SK-N-SH (cell line): ENCODE measurements at regions not wholly inside any gene's neighbourhood (a gene's known extent, or its start where the extent isn't known, plus 50 kb on each side); places are given as distances from the start of the nearest gene placed in this dataset.

Experiments used
- EZH2phosphoT487 ChIP-seq: fragments of 200-600 bp; sonication (generic); IDR thresholded peaks from 2 replicates; pipeline ENCODE4 v1.6.1; 2017; ENCODE audit warnings: low read depth, mixed run types, mild to moderate bottlenecking, antibody characterized with exemption, moderate library complexity, borderline replicate concordance
- GABPA ChIP-seq: IDR thresholded peaks from 2 replicates; pipeline ENCODE4 v1.4.0; 2012; ENCODE audit warnings: low read depth, mild to moderate bottlenecking
- NFIC ChIP-seq: IDR thresholded peaks from 2 replicates; pipeline ENCODE4 v1.4.0; 2012; ENCODE audit warnings: borderline replicate concordance
- RAD21 ChIP-seq: IDR thresholded peaks from 2 replicates; pipeline ENCODE4 v1.6.1; 2012; ENCODE audit warnings: mild to moderate bottlenecking, low read length
- RCOR1 ChIP-seq: fragments of 150-350 bp; IDR thresholded peaks from 2 replicates; pipeline ENCODE4 v1.6.1; 2017; ENCODE audit warnings: antibody characterized with exemption, low read length
- TEAD4 ChIP-seq: IDR thresholded peaks from 2 replicates; pipeline ENCODE4 v1.4.0; 2012; ENCODE audit warnings: mild to moderate bottlenecking, borderline replicate concordance; ENCODE audit not compliant: insufficient read depth
- TF ChIP-seq, protein P1 (sequence below): fragments of 150-350 bp; IDR thresholded peaks from 2 replicates; pipeline ENCODE4 v1.6.1; 2017; ENCODE audit warnings: antibody characterized with exemption, low read length, low read depth, borderline replicate concordance
- TF ChIP-seq, protein P2 (sequence below): IDR thresholded peaks from 2 replicates; pipeline ENCODE4 v1.6.1; 2012; ENCODE audit warnings: mild to moderate bottlenecking, low read depth, low read length, moderate library complexity
- TF ChIP-seq, protein P3 (sequence below): IDR thresholded peaks from 2 replicates; pipeline ENCODE4 v1.4.0; 2012; ENCODE audit warnings: low read depth
- TF ChIP-seq, protein P4 (sequence below): fragments of 200-600 bp; sonication (generic); IDR thresholded peaks from 2 replicates; pipeline ENCODE4 v1.6.1; 2017; ENCODE audit warnings: antibody characterized with exemption, mild to moderate bottlenecking, moderate library complexity
- TF ChIP-seq, protein P5 (sequence below): IDR thresholded peaks from 2 replicates; pipeline ENCODE4; 2012

DNA sequence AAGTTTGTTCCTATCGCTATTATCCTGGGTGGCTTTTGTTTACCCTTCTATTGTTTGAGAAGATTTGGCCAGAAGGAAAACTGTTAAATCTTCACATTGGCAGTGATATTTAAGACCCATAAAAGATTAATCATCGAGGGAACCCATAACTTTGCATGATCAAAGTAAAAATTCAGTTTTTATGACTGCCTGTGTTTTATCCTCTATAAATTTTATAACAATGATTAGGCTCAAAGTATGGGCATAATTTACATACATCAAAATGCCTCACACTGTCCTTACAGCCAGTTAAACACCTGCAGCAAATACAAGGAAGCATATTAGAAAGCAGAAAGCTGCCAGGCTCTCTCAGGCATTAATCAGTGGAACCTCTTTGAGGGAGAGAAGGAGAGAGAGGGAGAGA is 289.1 kb downstream of the ICOS start:
- TF ChIP-seq, protein P1, sequence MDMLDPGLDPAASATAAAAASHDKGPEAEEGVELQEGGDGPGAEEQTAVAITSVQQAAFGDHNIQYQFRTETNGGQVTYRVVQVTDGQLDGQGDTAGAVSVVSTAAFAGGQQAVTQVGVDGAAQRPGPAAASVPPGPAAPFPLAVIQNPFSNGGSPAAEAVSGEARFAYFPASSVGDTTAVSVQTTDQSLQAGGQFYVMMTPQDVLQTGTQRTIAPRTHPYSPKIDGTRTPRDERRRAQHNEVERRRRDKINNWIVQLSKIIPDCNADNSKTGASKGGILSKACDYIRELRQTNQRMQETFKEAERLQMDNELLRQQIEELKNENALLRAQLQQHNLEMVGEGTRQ: no peak
- TF ChIP-seq, protein P2, sequence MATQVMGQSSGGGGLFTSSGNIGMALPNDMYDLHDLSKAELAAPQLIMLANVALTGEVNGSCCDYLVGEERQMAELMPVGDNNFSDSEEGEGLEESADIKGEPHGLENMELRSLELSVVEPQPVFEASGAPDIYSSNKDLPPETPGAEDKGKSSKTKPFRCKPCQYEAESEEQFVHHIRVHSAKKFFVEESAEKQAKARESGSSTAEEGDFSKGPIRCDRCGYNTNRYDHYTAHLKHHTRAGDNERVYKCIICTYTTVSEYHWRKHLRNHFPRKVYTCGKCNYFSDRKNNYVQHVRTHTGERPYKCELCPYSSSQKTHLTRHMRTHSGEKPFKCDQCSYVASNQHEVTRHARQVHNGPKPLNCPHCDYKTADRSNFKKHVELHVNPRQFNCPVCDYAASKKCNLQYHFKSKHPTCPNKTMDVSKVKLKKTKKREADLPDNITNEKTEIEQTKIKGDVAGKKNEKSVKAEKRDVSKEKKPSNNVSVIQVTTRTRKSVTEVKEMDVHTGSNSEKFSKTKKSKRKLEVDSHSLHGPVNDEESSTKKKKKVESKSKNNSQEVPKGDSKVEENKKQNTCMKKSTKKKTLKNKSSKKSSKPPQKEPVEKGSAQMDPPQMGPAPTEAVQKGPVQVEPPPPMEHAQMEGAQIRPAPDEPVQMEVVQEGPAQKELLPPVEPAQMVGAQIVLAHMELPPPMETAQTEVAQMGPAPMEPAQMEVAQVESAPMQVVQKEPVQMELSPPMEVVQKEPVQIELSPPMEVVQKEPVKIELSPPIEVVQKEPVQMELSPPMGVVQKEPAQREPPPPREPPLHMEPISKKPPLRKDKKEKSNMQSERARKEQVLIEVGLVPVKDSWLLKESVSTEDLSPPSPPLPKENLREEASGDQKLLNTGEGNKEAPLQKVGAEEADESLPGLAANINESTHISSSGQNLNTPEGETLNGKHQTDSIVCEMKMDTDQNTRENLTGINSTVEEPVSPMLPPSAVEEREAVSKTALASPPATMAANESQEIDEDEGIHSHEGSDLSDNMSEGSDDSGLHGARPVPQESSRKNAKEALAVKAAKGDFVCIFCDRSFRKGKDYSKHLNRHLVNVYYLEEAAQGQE: no peak
- TF ChIP-seq, protein P3, sequence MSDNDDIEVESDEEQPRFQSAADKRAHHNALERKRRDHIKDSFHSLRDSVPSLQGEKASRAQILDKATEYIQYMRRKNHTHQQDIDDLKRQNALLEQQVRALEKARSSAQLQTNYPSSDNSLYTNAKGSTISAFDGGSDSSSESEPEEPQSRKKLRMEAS: no peak
- no peak for TF ChIP-seq NFIC
- TF ChIP-seq, protein P4, sequence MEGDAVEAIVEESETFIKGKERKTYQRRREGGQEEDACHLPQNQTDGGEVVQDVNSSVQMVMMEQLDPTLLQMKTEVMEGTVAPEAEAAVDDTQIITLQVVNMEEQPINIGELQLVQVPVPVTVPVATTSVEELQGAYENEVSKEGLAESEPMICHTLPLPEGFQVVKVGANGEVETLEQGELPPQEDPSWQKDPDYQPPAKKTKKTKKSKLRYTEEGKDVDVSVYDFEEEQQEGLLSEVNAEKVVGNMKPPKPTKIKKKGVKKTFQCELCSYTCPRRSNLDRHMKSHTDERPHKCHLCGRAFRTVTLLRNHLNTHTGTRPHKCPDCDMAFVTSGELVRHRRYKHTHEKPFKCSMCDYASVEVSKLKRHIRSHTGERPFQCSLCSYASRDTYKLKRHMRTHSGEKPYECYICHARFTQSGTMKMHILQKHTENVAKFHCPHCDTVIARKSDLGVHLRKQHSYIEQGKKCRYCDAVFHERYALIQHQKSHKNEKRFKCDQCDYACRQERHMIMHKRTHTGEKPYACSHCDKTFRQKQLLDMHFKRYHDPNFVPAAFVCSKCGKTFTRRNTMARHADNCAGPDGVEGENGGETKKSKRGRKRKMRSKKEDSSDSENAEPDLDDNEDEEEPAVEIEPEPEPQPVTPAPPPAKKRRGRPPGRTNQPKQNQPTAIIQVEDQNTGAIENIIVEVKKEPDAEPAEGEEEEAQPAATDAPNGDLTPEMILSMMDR: no peak
- TF ChIP-seq, protein P5, sequence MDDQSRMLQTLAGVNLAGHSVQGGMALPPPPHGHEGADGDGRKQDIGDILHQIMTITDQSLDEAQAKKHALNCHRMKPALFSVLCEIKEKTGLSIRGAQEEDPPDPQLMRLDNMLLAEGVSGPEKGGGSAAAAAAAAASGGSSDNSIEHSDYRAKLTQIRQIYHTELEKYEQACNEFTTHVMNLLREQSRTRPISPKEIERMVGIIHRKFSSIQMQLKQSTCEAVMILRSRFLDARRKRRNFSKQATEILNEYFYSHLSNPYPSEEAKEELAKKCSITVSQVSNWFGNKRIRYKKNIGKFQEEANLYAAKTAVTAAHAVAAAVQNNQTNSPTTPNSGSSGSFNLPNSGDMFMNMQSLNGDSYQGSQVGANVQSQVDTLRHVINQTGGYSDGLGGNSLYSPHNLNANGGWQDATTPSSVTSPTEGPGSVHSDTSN: no peak
- TF ChIP-seq RCOR1: no peak
- no peak for TF ChIP-seq RAD21
- no peak for TF ChIP-seq GABPA
- no peak for TF ChIP-seq EZH2phosphoT487
- TF ChIP-seq TEAD4: no peak
